ENCODE measurements at regions not wholly inside any gene's neighbourhood (a gene's known extent, or its start where the extent isn't known, plus 50 kb on each side); places are given as distances from the start of the nearest gene placed in this dataset.

DNA sequence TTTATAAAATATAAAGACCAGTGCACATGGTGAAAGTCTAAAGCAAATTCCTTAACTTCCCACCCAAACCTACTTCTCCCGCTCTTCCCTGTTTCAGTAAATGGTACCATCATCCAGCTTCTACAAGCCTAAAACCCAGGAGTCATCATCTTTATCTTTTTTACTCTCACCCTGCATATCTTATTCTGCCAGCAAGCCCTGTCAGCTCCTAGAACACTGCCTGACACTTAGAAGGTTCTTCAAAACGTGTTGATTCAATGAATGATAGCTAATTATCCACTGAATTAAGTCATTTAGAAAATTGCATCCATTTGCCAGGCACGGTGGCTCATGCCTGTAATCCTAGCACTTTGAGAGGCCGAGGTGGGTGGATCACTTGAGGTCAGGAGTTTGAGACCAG lies 185.7 kb downstream of the TFAP2B start (continued):
- TF ChIP-seq WRNIP1 (IDR thresholded peaks at IDR 0.05; ENCODE audit: borderline replicate concordance, low read depth, low read length) (no peak), NFIC (IDR thresholded peaks at IDR 0.05; ENCODE audit: low read depth, low read length) (no peak), FOS (IDR thresholded peaks at IDR 0.05; ENCODE audit: borderline replicate concordance, extremely low read depth, insufficient read length) (no peak), RUNX3 (IDR thresholded peaks at IDR 0.05; ENCODE audit: low read length) (no peak)
- TF ChIP-seq, protein P1, sequence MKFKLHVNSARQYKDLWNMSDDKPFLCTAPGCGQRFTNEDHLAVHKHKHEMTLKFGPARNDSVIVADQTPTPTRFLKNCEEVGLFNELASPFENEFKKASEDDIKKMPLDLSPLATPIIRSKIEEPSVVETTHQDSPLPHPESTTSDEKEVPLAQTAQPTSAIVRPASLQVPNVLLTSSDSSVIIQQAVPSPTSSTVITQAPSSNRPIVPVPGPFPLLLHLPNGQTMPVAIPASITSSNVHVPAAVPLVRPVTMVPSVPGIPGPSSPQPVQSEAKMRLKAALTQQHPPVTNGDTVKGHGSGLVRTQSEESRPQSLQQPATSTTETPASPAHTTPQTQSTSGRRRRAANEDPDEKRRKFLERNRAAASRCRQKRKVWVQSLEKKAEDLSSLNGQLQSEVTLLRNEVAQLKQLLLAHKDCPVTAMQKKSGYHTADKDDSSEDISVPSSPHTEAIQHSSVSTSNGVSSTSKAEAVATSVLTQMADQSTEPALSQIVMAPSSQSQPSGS (IDR thresholded peaks at IDR 0.05; ENCODE audit: low read length): no peak
- TF ChIP-seq, protein P2, sequence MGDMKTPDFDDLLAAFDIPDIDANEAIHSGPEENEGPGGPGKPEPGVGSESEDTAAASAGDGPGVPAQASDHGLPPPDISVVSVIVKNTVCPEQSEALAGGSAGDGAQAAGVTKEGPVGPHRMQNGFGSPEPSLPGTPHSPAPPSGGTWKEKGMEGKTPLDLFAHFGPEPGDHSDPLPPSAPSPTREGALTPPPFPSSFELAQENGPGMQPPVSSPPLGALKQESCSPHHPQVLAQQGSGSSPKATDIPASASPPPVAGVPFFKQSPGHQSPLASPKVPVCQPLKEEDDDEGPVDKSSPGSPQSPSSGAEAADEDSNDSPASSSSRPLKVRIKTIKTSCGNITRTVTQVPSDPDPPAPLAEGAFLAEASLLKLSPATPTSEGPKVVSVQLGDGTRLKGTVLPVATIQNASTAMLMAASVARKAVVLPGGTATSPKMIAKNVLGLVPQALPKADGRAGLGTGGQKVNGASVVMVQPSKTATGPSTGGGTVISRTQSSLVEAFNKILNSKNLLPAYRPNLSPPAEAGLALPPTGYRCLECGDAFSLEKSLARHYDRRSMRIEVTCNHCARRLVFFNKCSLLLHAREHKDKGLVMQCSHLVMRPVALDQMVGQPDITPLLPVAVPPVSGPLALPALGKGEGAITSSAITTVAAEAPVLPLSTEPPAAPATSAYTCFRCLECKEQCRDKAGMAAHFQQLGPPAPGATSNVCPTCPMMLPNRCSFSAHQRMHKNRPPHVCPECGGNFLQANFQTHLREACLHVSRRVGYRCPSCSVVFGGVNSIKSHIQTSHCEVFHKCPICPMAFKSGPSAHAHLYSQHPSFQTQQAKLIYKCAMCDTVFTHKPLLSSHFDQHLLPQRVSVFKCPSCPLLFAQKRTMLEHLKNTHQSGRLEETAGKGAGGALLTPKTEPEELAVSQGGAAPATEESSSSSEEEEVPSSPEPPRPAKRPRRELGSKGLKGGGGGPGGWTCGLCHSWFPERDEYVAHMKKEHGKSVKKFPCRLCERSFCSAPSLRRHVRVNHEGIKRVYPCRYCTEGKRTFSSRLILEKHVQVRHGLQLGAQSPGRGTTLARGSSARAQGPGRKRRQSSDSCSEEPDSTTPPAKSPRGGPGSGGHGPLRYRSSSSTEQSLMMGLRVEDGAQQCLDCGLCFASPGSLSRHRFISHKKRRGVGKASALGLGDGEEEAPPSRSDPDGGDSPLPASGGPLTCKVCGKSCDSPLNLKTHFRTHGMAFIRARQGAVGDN (IDR thresholded peaks at IDR 0.05): no peak
- TF ChIP-seq, protein P3, sequence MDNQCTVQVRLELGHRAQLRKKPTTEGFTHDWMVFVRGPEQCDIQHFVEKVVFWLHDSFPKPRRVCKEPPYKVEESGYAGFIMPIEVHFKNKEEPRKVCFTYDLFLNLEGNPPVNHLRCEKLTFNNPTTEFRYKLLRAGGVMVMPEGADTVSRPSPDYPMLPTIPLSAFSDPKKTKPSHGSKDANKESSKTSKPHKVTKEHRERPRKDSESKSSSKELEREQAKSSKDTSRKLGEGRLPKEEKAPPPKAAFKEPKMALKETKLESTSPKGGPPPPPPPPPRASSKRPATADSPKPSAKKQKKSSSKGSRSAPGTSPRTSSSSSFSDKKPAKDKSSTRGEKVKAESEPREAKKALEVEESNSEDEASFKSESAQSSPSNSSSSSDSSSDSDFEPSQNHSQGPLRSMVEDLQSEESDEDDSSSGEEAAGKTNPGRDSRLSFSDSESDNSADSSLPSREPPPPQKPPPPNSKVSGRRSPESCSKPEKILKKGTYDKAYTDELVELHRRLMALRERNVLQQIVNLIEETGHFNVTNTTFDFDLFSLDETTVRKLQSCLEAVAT (IDR thresholded peaks at IDR 0.05): no peak

Measured in GM12878 (cell line).